HEK293 (cell line): ENCODE measurements at regions not wholly inside any gene's neighbourhood (a gene's known extent, or its start where the extent isn't known, plus 50 kb on each side); places are given as distances from the start of the nearest gene placed in this dataset.

ENCODE experiments used
- CTCF ChIA-PET: fragments of 350-600 bp; formaldehyde crosslinking; extraction: SDS; loops from one replicate; lab custom pipeline; 2021; ENCODE audit warnings: antibody characterized with exemption; lab: Yijun Ruan, JAX
- POLR2A ChIA-PET: fragments of 300-600 bp; formaldehyde crosslinking; extraction: SDS; loops from one replicate; lab custom pipeline; 2020; ENCODE audit warnings: antibody characterized with exemption, inconsistent platforms; lab: Yijun Ruan, JAX
- H3K27ac ChIP-seq: fragments of 200-500 bp; sonication (Bioruptor generic); 2 replicates; pipeline ENCODE4 v1.5.1; 2014; ENCODE audit warnings: low read depth, low read length, control low read depth, inconsistent platforms; ENCODE audit errors: extremely low read depth
- H3K36me3 ChIP-seq, 2 experiments: fragments of 200-500 bp in 1 of 2; sonication (Bioruptor generic) in 1 of 2; 1 replicate in 1 of 2; 2 replicates in 1 of 2; pipeline ENCODE4 v1.5.1; 2014 to 2017; ENCODE audit warnings: inconsistent platforms in 2 of 2, low read length in 2 of 2; ENCODE audit not compliant: control insufficient read depth in 2 of 2, insufficient read depth in 1 of 2
- H3K4me1 ChIP-seq: fragments of 200-500 bp; sonication (Bioruptor generic); 2 replicates; pipeline ENCODE4 v1.5.1; 2014; ENCODE audit warnings: mild to moderate bottlenecking, low read length, inconsistent platforms; ENCODE audit not compliant: control insufficient read depth, insufficient read depth
- H3K4me3 ChIP-seq: 2 replicates; pipeline ENCODE4 v1.5.1; 2011; ENCODE audit warnings: low read depth, mild to moderate bottlenecking, control low read depth, low read length, moderate library complexity
- H3K9me3 ChIP-seq: fragments of 200-500 bp; sonication (Bioruptor generic); 2 replicates; pipeline ENCODE4 v1.5.1; 2014; ENCODE audit warnings: low read depth, low read length, inconsistent platforms; ENCODE audit not compliant: control insufficient read depth, insufficient read depth
- GLIS2 ChIP-seq: fragments of 450-650 bp; formaldehyde crosslinking; IDR thresholded peaks from 2 replicates; pipeline ENCODE4 v1.5.1; 2016; ENCODE audit warnings: missing biosample characterization, missing genetic modification characterization
- MYNN ChIP-seq: fragments of 450-650 bp; formaldehyde crosslinking; IDR thresholded peaks from 2 replicates; pipeline ENCODE4 v1.5.1; 2016; ENCODE audit warnings: missing biosample characterization, missing genetic modification characterization, borderline replicate concordance
- MZF1 ChIP-seq: fragments of 450-650 bp; formaldehyde crosslinking; IDR thresholded peaks from 2 replicates; pipeline ENCODE4 v1.5.1; 2017; ENCODE audit warnings: missing biosample characterization, missing genetic modification characterization, borderline replicate concordance
- SETDB1 ChIP-seq: IDR thresholded peaks from one replicate; pipeline ENCODE4 v1.6.1; 2017; ENCODE audit warnings: mild to moderate bottlenecking, low read length, moderate library complexity, mixed read lengths; ENCODE audit not compliant: insufficient read length
- TRIM28 ChIP-seq: IDR thresholded peaks from 2 replicates; pipeline ENCODE4 v1.6.1; 2011; ENCODE audit warnings: low read length, control low read depth, borderline replicate concordance
- ZNF239 ChIP-seq: fragments of 450-650 bp; formaldehyde crosslinking; IDR thresholded peaks from 2 replicates; pipeline ENCODE4 v1.5.1; 2016; ENCODE audit warnings: missing biosample characterization, missing genetic modification characterization
- ZNF350 ChIP-seq: fragments of 450-650 bp; formaldehyde crosslinking; IDR thresholded peaks from 2 replicates; pipeline ENCODE4 v1.5.0; 2017; ENCODE audit warnings: missing biosample characterization, mild to moderate bottlenecking, missing genetic modification characterization
- ZNF423 ChIP-seq: fragments of 450-650 bp; formaldehyde crosslinking; IDR thresholded peaks from 2 replicates; pipeline ENCODE4 v1.5.1; 2016; ENCODE audit warnings: missing biosample characterization, missing genetic modification characterization
- ZNF548 ChIP-seq: fragments of 450-650 bp; formaldehyde crosslinking; IDR thresholded peaks from 2 replicates; pipeline ENCODE4 v1.5.1; 2016; ENCODE audit warnings: missing biosample characterization, missing genetic modification characterization
- ZNF561 ChIP-seq: fragments of 450-650 bp; IDR thresholded peaks from 2 replicates; pipeline ENCODE4 v1.5.1; 2018; ENCODE audit warnings: missing biosample characterization, missing genetic modification characterization, borderline replicate concordance
- ZNF600 ChIP-seq: fragments of 450-650 bp; formaldehyde crosslinking; IDR thresholded peaks from 2 replicates; pipeline ENCODE4 v1.5.1; 2016; ENCODE audit warnings: missing biosample characterization, missing genetic modification characterization
- ZNF610 ChIP-seq: fragments of 450-650 bp; formaldehyde crosslinking; IDR thresholded peaks from 2 replicates; pipeline ENCODE4 v1.5.1; 2016; ENCODE audit warnings: missing biosample characterization, missing genetic modification characterization, borderline replicate concordance
- ZNF658 ChIP-seq: fragments of 450-650 bp; formaldehyde crosslinking; IDR thresholded peaks from 2 replicates; pipeline ENCODE4; 2016; ENCODE audit warnings: missing biosample characterization, missing genetic modification characterization
- TF ChIP-seq, protein P1 (sequence below): fragments of 450-650 bp; formaldehyde crosslinking; IDR thresholded peaks from 2 replicates; pipeline ENCODE4 v1.5.1; 2016; ENCODE audit warnings: missing biosample characterization, missing genetic modification characterization, borderline replicate concordance
- TF ChIP-seq, protein P2 (sequence below): fragments of 450-650 bp; formaldehyde crosslinking; optimal IDR thresholded peaks from 2 replicates; pipeline ENCODE3; 2016; ENCODE audit warnings: missing biosample characterization, mild to moderate bottlenecking, missing genetic modification characterization
- TF ChIP-seq, protein P3 (sequence below): fragments of 450-650 bp; formaldehyde crosslinking; IDR thresholded peaks from 2 replicates; pipeline ENCODE4 v1.5.1; 2017; ENCODE audit warnings: missing biosample characterization, missing genetic modification characterization
- TF ChIP-seq, protein P4 (sequence below): sonication (generic); formaldehyde crosslinking; IDR thresholded peaks from 2 replicates; pipeline ENCODE4 v1.8.1; 2022; ENCODE audit warnings: mild to moderate bottlenecking, moderate library complexity, missing genetic modification reagents
- TF ChIP-seq, protein P5 (sequence below): fragments of 450-650 bp; formaldehyde crosslinking; IDR thresholded peaks from 2 replicates; pipeline ENCODE4; 2016; ENCODE audit warnings: missing biosample characterization, missing genetic modification characterization

DNA sequence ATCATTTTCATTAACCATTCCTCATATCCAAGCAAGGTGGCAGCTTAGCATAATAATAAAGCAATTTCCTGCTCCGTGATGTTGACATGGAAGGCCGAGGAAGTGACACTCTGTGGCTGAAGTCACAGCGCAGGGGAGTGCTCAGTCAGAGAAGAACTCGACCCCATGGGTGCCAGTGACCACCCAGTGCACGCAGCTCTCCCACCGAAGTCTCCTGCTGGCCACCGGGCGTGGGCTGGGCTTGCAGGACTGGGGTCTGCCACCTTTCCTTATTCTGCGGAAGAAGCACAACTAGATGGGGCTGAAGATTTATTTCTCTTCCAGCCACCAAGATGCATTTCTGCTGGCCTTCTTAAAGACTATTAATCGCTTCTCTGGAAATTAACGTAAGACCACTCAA lies 132.1 kb upstream of the SPACA7 start:
- no peaks in the 10 kb centered on the region for H3K4me1 ChIP-seq
- ChIA-PET CTCF (no interaction called here), POLR2A (no interaction called here)
- no peak overlapping the region for H3K27ac ChIP-seq
- no peak overlapping the region for H3K4me3 ChIP-seq
- H3K36me3 ChIP-seq, result no peaks in the 10 kb centered on the region
- TF ChIP-seq, protein P1, sequence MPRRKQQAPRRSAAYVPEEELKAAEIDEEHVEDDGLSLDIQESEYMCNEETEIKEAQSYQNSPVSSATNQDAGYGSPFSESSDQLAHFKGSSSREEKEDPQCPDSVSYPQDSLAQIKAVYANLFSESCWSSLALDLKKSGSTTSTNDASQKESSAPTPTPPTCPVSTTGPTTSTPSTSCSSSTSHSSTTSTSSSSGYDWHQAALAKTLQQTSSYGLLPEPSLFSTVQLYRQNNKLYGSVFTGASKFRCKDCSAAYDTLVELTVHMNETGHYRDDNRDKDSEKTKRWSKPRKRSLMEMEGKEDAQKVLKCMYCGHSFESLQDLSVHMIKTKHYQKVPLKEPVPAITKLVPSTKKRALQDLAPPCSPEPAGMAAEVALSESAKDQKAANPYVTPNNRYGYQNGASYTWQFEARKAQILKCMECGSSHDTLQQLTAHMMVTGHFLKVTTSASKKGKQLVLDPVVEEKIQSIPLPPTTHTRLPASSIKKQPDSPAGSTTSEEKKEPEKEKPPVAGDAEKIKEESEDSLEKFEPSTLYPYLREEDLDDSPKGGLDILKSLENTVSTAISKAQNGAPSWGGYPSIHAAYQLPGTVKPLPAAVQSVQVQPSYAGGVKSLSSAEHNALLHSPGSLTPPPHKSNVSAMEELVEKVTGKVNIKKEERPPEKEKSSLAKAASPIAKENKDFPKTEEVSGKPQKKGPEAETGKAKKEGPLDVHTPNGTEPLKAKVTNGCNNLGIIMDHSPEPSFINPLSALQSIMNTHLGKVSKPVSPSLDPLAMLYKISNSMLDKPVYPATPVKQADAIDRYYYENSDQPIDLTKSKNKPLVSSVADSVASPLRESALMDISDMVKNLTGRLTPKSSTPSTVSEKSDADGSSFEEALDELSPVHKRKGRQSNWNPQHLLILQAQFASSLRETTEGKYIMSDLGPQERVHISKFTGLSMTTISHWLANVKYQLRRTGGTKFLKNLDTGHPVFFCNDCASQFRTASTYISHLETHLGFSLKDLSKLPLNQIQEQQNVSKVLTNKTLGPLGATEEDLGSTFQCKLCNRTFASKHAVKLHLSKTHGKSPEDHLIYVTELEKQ (tag by site-specific recombination), result no peak
- TF ChIP-seq ZNF423, result no peak
- TF ChIP-seq SETDB1, result no peak
- TF ChIP-seq MZF1 (tag by site-specific recombination), result no peak
- TF ChIP-seq, protein P2, sequence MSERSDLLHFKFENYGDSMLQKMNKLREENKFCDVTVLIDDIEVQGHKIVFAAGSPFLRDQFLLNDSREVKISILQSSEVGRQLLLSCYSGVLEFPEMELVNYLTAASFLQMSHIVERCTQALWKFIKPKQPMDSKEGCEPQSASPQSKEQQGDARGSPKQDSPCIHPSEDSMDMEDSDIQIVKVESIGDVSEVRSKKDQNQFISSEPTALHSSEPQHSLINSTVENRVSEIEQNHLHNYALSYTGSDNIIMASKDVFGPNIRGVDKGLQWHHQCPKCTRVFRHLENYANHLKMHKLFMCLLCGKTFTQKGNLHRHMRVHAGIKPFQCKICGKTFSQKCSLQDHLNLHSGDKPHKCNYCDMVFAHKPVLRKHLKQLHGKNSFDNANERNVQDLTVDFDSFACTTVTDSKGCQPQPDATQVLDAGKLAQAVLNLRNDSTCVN (tag by site-specific recombination), result no peak
- TF ChIP-seq ZNF658, result no peak
- TF ChIP-seq ZNF548 (tag by site-specific recombination), result no peak
- no peak for TF ChIP-seq TRIM28
- TF ChIP-seq ZNF610 (tag by site-specific recombination), result no peak
- TF ChIP-seq, protein P3, sequence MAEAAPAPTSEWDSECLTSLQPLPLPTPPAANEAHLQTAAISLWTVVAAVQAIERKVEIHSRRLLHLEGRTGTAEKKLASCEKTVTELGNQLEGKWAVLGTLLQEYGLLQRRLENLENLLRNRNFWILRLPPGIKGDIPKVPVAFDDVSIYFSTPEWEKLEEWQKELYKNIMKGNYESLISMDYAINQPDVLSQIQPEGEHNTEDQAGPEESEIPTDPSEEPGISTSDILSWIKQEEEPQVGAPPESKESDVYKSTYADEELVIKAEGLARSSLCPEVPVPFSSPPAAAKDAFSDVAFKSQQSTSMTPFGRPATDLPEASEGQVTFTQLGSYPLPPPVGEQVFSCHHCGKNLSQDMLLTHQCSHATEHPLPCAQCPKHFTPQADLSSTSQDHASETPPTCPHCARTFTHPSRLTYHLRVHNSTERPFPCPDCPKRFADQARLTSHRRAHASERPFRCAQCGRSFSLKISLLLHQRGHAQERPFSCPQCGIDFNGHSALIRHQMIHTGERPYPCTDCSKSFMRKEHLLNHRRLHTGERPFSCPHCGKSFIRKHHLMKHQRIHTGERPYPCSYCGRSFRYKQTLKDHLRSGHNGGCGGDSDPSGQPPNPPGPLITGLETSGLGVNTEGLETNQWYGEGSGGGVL (tag by site-specific recombination), result no peak
- no peak for TF ChIP-seq ZNF600 (tag by site-specific recombination)
- TF ChIP-seq GLIS2 (tag by site-specific recombination), result no peak
- no peak for TF ChIP-seq ZNF350 (tag by site-specific recombination)
- TF ChIP-seq, protein P4, sequence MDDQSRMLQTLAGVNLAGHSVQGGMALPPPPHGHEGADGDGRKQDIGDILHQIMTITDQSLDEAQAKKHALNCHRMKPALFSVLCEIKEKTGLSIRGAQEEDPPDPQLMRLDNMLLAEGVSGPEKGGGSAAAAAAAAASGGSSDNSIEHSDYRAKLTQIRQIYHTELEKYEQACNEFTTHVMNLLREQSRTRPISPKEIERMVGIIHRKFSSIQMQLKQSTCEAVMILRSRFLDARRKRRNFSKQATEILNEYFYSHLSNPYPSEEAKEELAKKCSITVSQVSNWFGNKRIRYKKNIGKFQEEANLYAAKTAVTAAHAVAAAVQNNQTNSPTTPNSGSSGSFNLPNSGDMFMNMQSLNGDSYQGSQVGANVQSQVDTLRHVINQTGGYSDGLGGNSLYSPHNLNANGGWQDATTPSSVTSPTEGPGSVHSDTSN, result no peak
- no peak for TF ChIP-seq ZNF561
- TF ChIP-seq MYNN (tag by site-specific recombination), result no peak
- TF ChIP-seq, protein P5, sequence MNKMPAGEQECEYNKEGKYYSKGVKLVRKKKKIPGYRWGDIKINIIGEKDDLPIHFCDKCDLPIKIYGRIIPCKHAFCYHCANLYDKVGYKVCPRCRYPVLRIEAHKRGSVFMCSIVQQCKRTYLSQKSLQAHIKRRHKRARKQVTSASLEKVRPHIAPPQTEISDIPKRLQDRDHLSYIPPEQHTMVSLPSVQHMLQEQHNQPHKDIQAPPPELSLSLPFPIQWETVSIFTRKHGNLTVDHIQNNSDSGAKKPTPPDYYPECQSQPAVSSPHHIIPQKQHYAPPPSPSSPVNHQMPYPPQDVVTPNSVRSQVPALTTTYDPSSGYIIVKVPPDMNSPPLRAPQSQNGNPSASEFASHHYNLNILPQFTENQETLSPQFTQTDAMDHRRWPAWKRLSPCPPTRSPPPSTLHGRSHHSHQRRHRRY (tag by site-specific recombination), result no peak
- TF ChIP-seq ZNF239 (tag by site-specific recombination), result no peak
- no peaks in the 10 kb centered on the region for H3K9me3 ChIP-seq
